GM10248 (cell line): ENCODE measurements at regions not wholly inside any gene's neighbourhood (a gene's known extent, or its start where the extent isn't known, plus 50 kb on each side); places are given as distances from the start of the nearest gene placed in this dataset.
A peak's percentile ranks its signal among the peaks of the same experiment; 100 is the strongest.

Experiments used
- CTCF ChIA-PET: fragments of 300-600 bp; sonication (Branson Sonifier 250); formaldehyde crosslinking; extraction: SDS; loops from one replicate; lab custom pipeline; 2021; ENCODE audit warnings: antibody characterized with exemption; lab: Yijun Ruan, JAX
- POLR2A ChIA-PET: fragments of 350-650 bp; sonication (Branson Sonifier 250); formaldehyde crosslinking; extraction: SDS; loops from one replicate; lab custom pipeline; 2020; ENCODE audit warnings: antibody characterized with exemption; lab: Yijun Ruan, JAX
- DNase-seq: peaks from one replicate; pipeline ENCODE4 v3.0.0; 2012; ENCODE audit errors: extremely low spot score
- TF ChIP-seq, protein P1 (sequence below): IDR thresholded peaks from 2 replicates; pipeline ENCODE4 v1.5.1; 2012; ENCODE audit warnings: mild to moderate bottlenecking, low read depth; ENCODE audit errors: extremely low read depth, missing control alignments, control extremely low read depth

DNA sequence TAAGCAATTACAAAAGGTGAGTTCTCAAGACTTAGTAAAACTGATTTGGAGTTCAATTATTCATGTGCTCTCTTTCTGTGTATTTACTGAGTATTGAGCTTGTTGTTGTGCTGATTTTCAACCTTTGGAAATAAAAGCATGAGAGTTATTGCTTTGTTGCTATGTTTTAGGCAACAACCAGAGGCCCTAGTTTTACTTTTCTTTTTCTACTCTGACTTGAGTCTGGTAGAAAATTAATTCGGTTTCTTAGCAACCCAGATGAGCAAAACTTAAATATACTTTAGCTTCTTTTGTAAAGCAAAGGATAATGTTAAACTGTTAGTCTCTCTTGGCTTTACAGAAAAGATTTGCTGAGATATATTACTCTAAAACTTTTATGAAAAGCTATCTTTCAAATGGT lies 66.4 kb upstream of the SCIN start:
- no peak for DNase-seq
- POLR2A ChIA-PET = no interaction called here
- CTCF ChIA-PET = interaction anchor here (0.9 to 2.9 kb wide), 4 partner anchors 14 to 668 kb away, joined by 3 to 16 read pairs (median 3); no protein-coding TSS in a partner anchor
- TF ChIP-seq, protein P1, sequence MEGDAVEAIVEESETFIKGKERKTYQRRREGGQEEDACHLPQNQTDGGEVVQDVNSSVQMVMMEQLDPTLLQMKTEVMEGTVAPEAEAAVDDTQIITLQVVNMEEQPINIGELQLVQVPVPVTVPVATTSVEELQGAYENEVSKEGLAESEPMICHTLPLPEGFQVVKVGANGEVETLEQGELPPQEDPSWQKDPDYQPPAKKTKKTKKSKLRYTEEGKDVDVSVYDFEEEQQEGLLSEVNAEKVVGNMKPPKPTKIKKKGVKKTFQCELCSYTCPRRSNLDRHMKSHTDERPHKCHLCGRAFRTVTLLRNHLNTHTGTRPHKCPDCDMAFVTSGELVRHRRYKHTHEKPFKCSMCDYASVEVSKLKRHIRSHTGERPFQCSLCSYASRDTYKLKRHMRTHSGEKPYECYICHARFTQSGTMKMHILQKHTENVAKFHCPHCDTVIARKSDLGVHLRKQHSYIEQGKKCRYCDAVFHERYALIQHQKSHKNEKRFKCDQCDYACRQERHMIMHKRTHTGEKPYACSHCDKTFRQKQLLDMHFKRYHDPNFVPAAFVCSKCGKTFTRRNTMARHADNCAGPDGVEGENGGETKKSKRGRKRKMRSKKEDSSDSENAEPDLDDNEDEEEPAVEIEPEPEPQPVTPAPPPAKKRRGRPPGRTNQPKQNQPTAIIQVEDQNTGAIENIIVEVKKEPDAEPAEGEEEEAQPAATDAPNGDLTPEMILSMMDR = no peak

DNA sequence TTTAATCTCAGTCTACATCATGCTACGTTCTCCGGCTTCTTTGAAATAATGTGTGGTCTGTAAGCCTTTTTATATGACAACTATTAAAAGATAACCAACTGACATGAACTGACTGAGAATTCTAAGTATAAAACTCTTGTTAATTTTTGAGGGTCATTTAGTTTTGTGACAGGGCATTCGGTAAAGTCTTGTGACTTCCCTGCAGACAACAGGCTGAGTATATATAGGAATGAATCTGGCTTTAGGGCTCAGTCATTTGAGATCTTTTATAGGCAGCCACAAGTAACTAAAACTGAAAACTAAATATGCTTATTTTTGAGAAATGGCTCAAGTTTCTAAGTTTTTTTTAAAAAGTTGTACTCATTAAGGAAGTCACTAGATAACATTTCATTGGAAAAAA lies 62.5 kb upstream of the SCIN start:
- no peak for DNase-seq
- TF ChIP-seq, protein P1 = no peak
- CTCF ChIA-PET = interaction anchor here (1.8 kb wide), 1 partner anchor 11 kb away, joined by 4 read pairs; no protein-coding TSS in a partner anchor
- POLR2A ChIA-PET = no interaction called here

DNA sequence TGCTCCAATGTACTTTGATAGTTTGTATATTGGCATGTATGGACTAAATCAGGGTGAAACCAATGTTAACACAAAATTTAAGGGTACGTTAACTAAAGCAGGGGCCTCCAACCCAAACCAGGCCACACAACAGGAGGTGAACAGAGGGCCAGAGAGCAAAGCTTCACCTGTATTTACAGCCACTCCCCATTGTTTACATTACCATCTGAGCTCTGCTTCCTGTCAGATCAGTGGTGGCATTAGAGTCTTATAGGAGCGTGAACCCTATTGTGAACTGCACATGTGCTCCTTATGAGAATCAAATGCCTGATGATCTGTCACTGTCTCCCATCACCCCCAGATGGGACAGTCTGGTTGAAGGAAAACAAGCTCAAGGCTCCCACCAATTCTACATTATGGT lies 62.0 kb upstream of the SCIN start:
- CTCF ChIA-PET = interaction anchor here (1.8 kb wide), 1 partner anchor 11 kb away, joined by 4 read pairs; no protein-coding TSS in a partner anchor
- DNase-seq = no peak

DNA sequence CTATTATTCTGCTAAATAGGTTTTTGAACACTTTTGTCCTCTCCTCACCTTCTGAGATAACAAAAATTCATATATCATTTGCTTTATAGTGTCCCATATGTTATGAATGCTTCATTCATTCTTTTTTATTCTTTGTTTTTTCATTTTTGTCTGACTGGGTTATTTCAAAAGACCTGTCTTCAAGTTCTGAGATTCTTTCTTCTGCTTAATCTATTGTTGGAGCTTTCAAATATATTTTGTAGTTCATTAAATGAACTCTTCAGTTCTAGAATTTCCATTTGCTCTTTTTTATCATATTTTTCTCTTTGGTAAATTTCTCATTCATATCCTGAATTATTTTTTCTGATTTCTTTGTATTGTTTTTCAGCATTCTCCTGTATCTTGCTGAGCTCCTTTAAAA lies 53.1 kb upstream of the SCIN start:
- ChIA-PET CTCF (interaction anchor here (1.3 kb wide), 1 partner anchor 109 kb away, joined by 3 read pairs; no protein-coding TSS in a partner anchor), POLR2A (no interaction called here)
- TF ChIP-seq, protein P1 = no peak
- no peak for DNase-seq

More for the DNA sequence above, 62.0 kb upstream of the SCIN start:
- TF ChIP-seq, protein P1 = no peak
- POLR2A ChIA-PET = no interaction called here

DNA sequence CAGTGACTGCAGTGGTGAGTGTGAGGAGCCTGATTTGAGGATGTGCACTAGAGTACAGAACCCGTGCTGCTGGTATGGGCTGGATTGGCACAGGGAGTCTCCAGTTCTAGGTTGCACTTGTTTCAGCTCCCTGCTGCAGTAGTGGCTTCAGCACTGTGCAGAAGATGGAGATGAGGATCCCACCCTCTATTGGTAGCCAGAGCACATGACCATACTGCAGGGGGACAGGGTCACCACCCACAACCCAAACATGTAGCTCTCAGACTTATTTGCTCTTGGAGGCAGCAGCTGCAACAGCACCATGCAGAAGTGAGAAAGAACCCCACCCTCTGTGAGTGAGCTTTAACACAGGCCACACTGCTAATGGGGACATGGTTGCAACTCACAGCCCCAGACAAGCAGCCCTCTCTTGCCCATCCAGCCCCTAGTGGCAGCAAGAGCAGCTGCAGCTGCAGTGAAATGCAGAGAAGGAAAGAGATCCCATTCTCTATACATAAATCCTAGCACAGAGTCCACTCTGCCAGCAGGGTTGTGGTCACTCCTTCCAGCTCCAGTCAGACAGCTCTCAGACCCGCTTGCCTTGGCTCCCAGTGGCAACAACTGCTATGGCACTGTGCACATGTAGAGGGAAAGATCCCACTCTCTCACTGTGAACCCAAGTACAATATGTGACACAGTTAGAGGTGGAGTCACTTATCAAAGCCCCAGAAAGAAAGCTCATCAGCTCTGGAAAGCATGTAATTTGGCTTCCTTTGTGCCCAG lies 51.4 kb upstream of the SCIN start:
- TF ChIP-seq, protein P1 = peak; percentile 9
- peak; percentile 27 for DNase-seq
- ChIA-PET POLR2A (no interaction called here), CTCF (interaction anchor here (0.6 to 1.9 kb wide), 6 partner anchors 10 to 123 kb away, joined by 3 to 6 read pairs (median 4); no protein-coding TSS in a partner anchor)

DNA sequence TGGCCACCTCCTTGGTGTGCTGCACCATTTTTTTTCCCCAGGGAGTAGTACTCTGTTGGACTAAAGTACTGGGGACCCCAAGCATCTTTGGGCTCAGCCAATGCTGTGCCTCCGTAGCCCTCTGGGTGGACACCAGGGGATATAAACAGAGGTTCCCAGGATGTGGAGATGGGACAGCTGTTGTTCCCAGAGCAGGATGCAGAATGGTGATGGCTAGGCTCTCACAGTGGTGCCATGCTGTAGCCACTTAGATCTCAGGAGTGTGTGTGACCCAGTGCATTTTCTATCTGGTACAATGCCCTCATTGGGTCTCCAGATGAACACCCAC lies 50.9 kb upstream of the SCIN start:
- ChIA-PET CTCF (interaction anchor here (0.6 to 1.9 kb wide), 6 partner anchors 11 to 123 kb away, joined by 3 to 6 read pairs (median 4); no protein-coding TSS in a partner anchor), POLR2A (no interaction called here)
- TF ChIP-seq, protein P1 = no peak
- no peak for DNase-seq
